OCI-LY1 (cell line): ENCODE measurements at regions not wholly inside any gene's neighbourhood (a gene's known extent, or its start where the extent isn't known, plus 50 kb on each side); places are given as distances from the start of the nearest gene placed in this dataset.
A peak's percentile ranks its signal among the peaks of the same experiment; 100 is the strongest.

ENCODE experiments used
- H2AFZ ChIP-seq: fragments of 200-600 bp; sonication (generic), shearing (Covaris generic); 2 replicates; pipeline ENCODE4 v1.6.0; 2014; ENCODE audit warnings: antibody characterized with exemption, mild to moderate bottlenecking, low read length
- H3F3A ChIP-seq: fragments of 200-600 bp; sonication (generic), shearing (Covaris generic); 2 replicates; pipeline ENCODE4 v1.6.0; 2014; ENCODE audit warnings: mild to moderate bottlenecking, antibody characterized with exemption, low read length, moderate library complexity; ENCODE audit not compliant: insufficient read depth
- H3K27ac ChIP-seq: fragments of 200-600 bp; sonication (generic); 2 replicates; pipeline ENCODE4 v1.5.1; 2014; ENCODE audit warnings: low read length, mixed run types, mild to moderate bottlenecking, low read depth; ENCODE audit not compliant: poor library complexity, severe bottlenecking
- H3K27me3 ChIP-seq: fragments of 200-600 bp; sonication (generic); 2 replicates; pipeline ENCODE4 v1.6.0; 2014; ENCODE audit warnings: antibody characterized with exemption, mild to moderate bottlenecking, low read length, moderate library complexity; ENCODE audit not compliant: insufficient read depth
- H3K36me3 ChIP-seq: fragments of 200-600 bp; sonication (generic); 2 replicates; pipeline ENCODE4 v1.6.1; 2014; ENCODE audit warnings: mild to moderate bottlenecking, antibody characterized with exemption, low read length, moderate library complexity, mixed read lengths; ENCODE audit not compliant: insufficient read depth
- H3K4me1 ChIP-seq: fragments of 200-600 bp; sonication (generic); 2 replicates; pipeline ENCODE4 v1.5.1; 2014; ENCODE audit warnings: mild to moderate bottlenecking, low read length, moderate library complexity; ENCODE audit not compliant: insufficient read depth, severe bottlenecking
- H3K4me2 ChIP-seq: fragments of 200-600 bp; sonication (generic), shearing (Covaris generic); 2 replicates; pipeline ENCODE4 v1.6.1; 2014; ENCODE audit warnings: low read length
- H3K4me3 ChIP-seq: fragments of 200-600 bp; sonication (generic); 2 replicates; pipeline ENCODE4 v1.5.1; 2014; ENCODE audit warnings: low read length, low read depth, mild to moderate bottlenecking, mixed read lengths; ENCODE audit not compliant: poor library complexity, severe bottlenecking
- H3K79me2 ChIP-seq: fragments of 200-600 bp; shearing (Covaris generic); 2 replicates; pipeline ENCODE4 v1.6.1; 2016; ENCODE audit warnings: mixed run types, low read length, mixed read lengths; ENCODE audit not compliant: insufficient read depth
- H3K9ac ChIP-seq: fragments of 200-600 bp; sonication (generic), shearing (Covaris generic); 2 replicates; pipeline ENCODE4 v1.6.1; 2014; ENCODE audit warnings: mild to moderate bottlenecking, low read length, mixed read lengths
- H3K9me2 ChIP-seq: fragments of 200-600 bp; sonication (generic), shearing (Covaris generic); 2 replicates; pipeline ENCODE4 v1.6.1; 2014; ENCODE audit warnings: low read depth, mild to moderate bottlenecking, low read length, mixed read lengths
- H3K9me3 ChIP-seq: fragments of 200-600 bp; shearing (Covaris generic); 2 replicates; pipeline ENCODE4 v1.6.1; 2014; ENCODE audit warnings: low read length, mixed read lengths
- H4K20me1 ChIP-seq: fragments of 200-600 bp; sonication (generic), shearing (Covaris generic); 2 replicates; pipeline ENCODE4 v1.6.0; 2016; ENCODE audit warnings: mild to moderate bottlenecking, low read length; ENCODE audit not compliant: insufficient read depth
- EZH2 ChIP-seq: fragments of 200-600 bp; sonication (generic), shearing (Covaris generic); IDR thresholded peaks from 2 replicates; pipeline ENCODE4 v1.8.0; 2017; ENCODE audit warnings: borderline replicate concordance, mixed run types, mild to moderate bottlenecking, antibody characterized with exemption, low read length, moderate library complexity, mixed read lengths
- TF ChIP-seq, protein P1 (sequence below): fragments of 200-600 bp; sonication (generic), shearing (Covaris generic); IDR thresholded peaks from 2 replicates; pipeline ENCODE4 v1.5.1; 2017; ENCODE audit warnings: mild to moderate bottlenecking, antibody characterized with exemption, low read length, moderate library complexity, mixed read lengths

- H3K9ac ChIP-seq, result no peak overlapping the region
- no peak overlapping the region for H2AFZ ChIP-seq
- no peaks in the 10 kb centered on the region for H3K9me2 ChIP-seq
- H3F3A ChIP-seq, result no peaks in the 10 kb centered on the region
- no peaks in the 10 kb centered on the region for H3K79me2 ChIP-seq
- no peak for TF ChIP-seq EZH2
- TF ChIP-seq, protein P1, sequence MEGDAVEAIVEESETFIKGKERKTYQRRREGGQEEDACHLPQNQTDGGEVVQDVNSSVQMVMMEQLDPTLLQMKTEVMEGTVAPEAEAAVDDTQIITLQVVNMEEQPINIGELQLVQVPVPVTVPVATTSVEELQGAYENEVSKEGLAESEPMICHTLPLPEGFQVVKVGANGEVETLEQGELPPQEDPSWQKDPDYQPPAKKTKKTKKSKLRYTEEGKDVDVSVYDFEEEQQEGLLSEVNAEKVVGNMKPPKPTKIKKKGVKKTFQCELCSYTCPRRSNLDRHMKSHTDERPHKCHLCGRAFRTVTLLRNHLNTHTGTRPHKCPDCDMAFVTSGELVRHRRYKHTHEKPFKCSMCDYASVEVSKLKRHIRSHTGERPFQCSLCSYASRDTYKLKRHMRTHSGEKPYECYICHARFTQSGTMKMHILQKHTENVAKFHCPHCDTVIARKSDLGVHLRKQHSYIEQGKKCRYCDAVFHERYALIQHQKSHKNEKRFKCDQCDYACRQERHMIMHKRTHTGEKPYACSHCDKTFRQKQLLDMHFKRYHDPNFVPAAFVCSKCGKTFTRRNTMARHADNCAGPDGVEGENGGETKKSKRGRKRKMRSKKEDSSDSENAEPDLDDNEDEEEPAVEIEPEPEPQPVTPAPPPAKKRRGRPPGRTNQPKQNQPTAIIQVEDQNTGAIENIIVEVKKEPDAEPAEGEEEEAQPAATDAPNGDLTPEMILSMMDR, result peak; percentile 45; the same call in 1 of the 2 replicates
- H3K4me2 ChIP-seq, result no peak overlapping the region
- H3K4me3 ChIP-seq, result no peak overlapping the region
- H3K9me3 ChIP-seq, result no peaks in the 10 kb centered on the region
- no peaks in the 10 kb centered on the region; the same call in 1 of the 2 replicates for H3K27me3 ChIP-seq
- H4K20me1 ChIP-seq, result no peaks in the 10 kb centered on the region
- H3K4me1 ChIP-seq, result no peaks in the 10 kb centered on the region
- no peaks in the 10 kb centered on the region for H3K36me3 ChIP-seq
- no peak overlapping the region for H3K27ac ChIP-seq
These were observed 213.4 kb downstream of the VRK1 start for GRCh38 chr14:97010491-97011160.

DNA sequence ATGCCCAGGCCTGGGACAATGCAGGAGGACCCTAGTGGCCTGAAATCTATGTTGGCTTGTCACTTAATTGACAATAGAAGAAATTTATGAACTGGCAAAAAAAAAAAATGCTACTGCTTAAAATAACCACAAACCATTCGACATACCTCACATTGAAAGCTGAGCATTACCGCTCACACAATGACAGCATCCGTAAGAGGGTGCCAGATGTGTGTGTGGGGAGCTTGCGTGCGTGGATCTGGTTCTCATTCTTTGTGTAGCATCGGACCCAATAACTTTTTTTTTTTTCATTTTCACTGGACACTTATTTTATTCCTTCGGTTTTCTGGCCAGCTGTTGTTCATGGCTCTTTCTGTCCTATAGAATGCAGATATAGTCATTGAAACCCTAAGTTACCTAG, 216.7 kb downstream of the VRK1 start:
- Histone ChIP-seq H3K27me3 (no peaks in the 10 kb centered on the region), H3K27ac (no peak overlapping the region), H3K36me3 (no peaks in the 10 kb centered on the region), H3K4me3 (no peak overlapping the region), H3K79me2 (no peaks in the 10 kb centered on the region), H3K9me2 (no peaks in the 10 kb centered on the region), H3K9ac (no peak overlapping the region), H4K20me1 (no peaks in the 10 kb centered on the region), H2AFZ (no peak overlapping the region), H3K9me3 (no peaks in the 10 kb centered on the region), H3K4me2 (no peak overlapping the region), H3F3A (no peaks in the 10 kb centered on the region), H3K4me1 (no peaks in the 10 kb centered on the region)
- TF ChIP-seq EZH2, result no peak
- TF ChIP-seq, protein P1, result no peak

GRCh38 chr14:97021001-97021400, 223.8 kb downstream of the VRK1 start:
- Histone ChIP-seq H3K27ac (no peak overlapping the region), H3K36me3 (no peaks in the 10 kb centered on the region), H3K27me3 (0 out of 2 replicates have a peak, but pooled peaks cover 7% of the 10 kb centered on the region), H3K4me1 (no peaks in the 10 kb centered on the region), H4K20me1 (no peaks in the 10 kb centered on the region), H2AFZ (no peak overlapping the region), H3K9me2 (no peaks in the 10 kb centered on the region), H3F3A (no peaks in the 10 kb centered on the region), H3K79me2 (no peaks in the 10 kb centered on the region), H3K4me3 (no peak overlapping the region), H3K4me2 (no peak overlapping the region), H3K9me3 (no peaks in the 10 kb centered on the region), H3K9ac (no peak overlapping the region)
- TF ChIP-seq, protein P1, result no peak
- no peak for TF ChIP-seq EZH2
